Endodermal cell (in vitro differentiated cells): ENCODE measurements at regions not wholly inside any gene's neighbourhood (a gene's known extent, or its start where the extent isn't known, plus 50 kb on each side); places are given as distances from the start of the nearest gene placed in this dataset.

Experiments
- DNase-seq: peaks from one replicate; pipeline ENCODE4 v3.0.0-alpha.2; 2017
- H3K27ac ChIP-seq: 2 replicates; pipeline ENCODE4 v1.5.1; 2013; ENCODE audit warnings: mild to moderate bottlenecking, low read depth, low read length, moderate library complexity
- H3K27me3 ChIP-seq: 2 replicates; pipeline ENCODE4 v1.6.1; 2013; ENCODE audit warnings: mild to moderate bottlenecking, low read length, moderate library complexity; ENCODE audit not compliant: insufficient read depth, control insufficient read depth, poor library complexity, severe bottlenecking
- H3K36me3 ChIP-seq: 2 replicates; pipeline ENCODE4 v1.7.0; 2013; ENCODE audit warnings: mild to moderate bottlenecking, low read length, moderate library complexity; ENCODE audit not compliant: control insufficient read depth, insufficient read depth
- H3K4me1 ChIP-seq: one replicate; pipeline ENCODE4 v1.7.0; 2013; ENCODE audit warnings: low read length; ENCODE audit not compliant: control insufficient read depth, insufficient read depth
- H3K4me3 ChIP-seq: 2 replicates; pipeline ENCODE4 v1.5.1; 2013; ENCODE audit warnings: mild to moderate bottlenecking, low read length, moderate library complexity
- H3K9ac ChIP-seq: 2 replicates; pipeline ENCODE4 v1.6.1; 2013; ENCODE audit warnings: mild to moderate bottlenecking, low read length, moderate library complexity; ENCODE audit not compliant: poor library complexity, severe bottlenecking; ENCODE audit errors: extremely low read depth
- H3K9me3 ChIP-seq: 2 replicates; pipeline ENCODE4 v1.6.1; 2013; ENCODE audit warnings: mild to moderate bottlenecking, low read length, moderate library complexity; ENCODE audit not compliant: control insufficient read depth
- H3K27ac Mint-ChIP-seq: 2 replicates; pipeline ENCODE4 v1.8.0; 2020; ENCODE audit warnings: mixed read lengths
- H3K27me3 Mint-ChIP-seq: 2 replicates; pipeline ENCODE4 v1.8.0; 2021; ENCODE audit warnings: mild to moderate bottlenecking, mixed read lengths; ENCODE audit not compliant: insufficient read depth
- H3K36me3 Mint-ChIP-seq: 2 replicates; pipeline ENCODE4 v1.8.0; 2020; ENCODE audit warnings: low read depth, mixed read lengths
- H3K4me1 Mint-ChIP-seq: 2 replicates; pipeline ENCODE4 v1.8.0; 2020; ENCODE audit warnings: mixed read lengths
- H3K4me3 Mint-ChIP-seq: 2 replicates; pipeline ENCODE4 v1.8.0; 2020; ENCODE audit warnings: mild to moderate bottlenecking, moderate library complexity, mixed read lengths
- H3K9me3 Mint-ChIP-seq: 2 replicates; pipeline ENCODE4 v1.8.0; 2020; ENCODE audit warnings: mild to moderate bottlenecking, mixed read lengths
- CTCF ChIP-seq: fragments of 200-600 bp; sonication (generic); conservative IDR thresholded peaks from 2 replicates; pipeline ENCODE4 v1.5.0; 2021; ENCODE audit warnings: antibody characterized with exemption, mild to moderate bottlenecking
- WGBS, 2 experiments: methylation state at CpG; one replicate each; pipeline versions ENCODE4 v1.1.5 to v1.1.7; 2013; ENCODE audit warnings: missing lambda C conversion rate in 2 of 2, mixed read lengths in 1 of 2; ENCODE audit not compliant: insufficient coverage in 1 of 2, insufficient read length in 1 of 2; 5-methylcytosine and 5-hydroxymethylcytosine counted together

- no peaks in the 10 kb centered on the region for H3K27me3 ChIP-seq
Observed at GRCh38 chr2:142339261-142339660, 208.4 kb upstream of the LRP1B start.

GRCh38 chr2:142332196-142332595 lies 201.4 kb upstream of the LRP1B start:
- Histone ChIP-seq H3K9ac (no peak overlapping the region), H3K27me3 (no peaks in the 10 kb centered on the region), H3K9me3 (no peaks in the 10 kb centered on the region), H3K36me3 (no peaks in the 10 kb centered on the region), H3K4me3 (no peak overlapping the region), H3K27ac (no peak overlapping the region), H3K4me1 (no peaks in the 10 kb centered on the region)
- H3K36me3 Mint-ChIP-seq, result no peaks in the 10 kb centered on the region
- H3K9me3 Mint-ChIP-seq, result no peaks in the 10 kb centered on the region
- 60 to 74% methylated on average over 1 to 2 of the region's 2 CpGs for WGBS, 2 experiments
- no peak overlapping the region for H3K27ac Mint-ChIP-seq
- H3K27me3 Mint-ChIP-seq, result no peaks in the 10 kb centered on the region
- H3K4me3 Mint-ChIP-seq, result no peak overlapping the region
- no peak for TF ChIP-seq CTCF
- no peak for DNase-seq
- H3K4me1 Mint-ChIP-seq, result no peaks in the 10 kb centered on the region

More at GRCh38 chr2:142339261-142339660, 208.4 kb upstream of the LRP1B start:
- peaks cover 3% of the 10 kb centered on the region for H3K9me3 Mint-ChIP-seq
- Histone ChIP-seq H3K36me3 (no peaks in the 10 kb centered on the region), H3K4me3 (no peak overlapping the region), H3K27ac (no peak overlapping the region), H3K4me1 (no peaks in the 10 kb centered on the region), H3K9ac (no peak overlapping the region), H3K9me3 (no peaks in the 10 kb centered on the region)
- H3K36me3 Mint-ChIP-seq, result no peaks in the 10 kb centered on the region
- no peak overlapping the region for H3K4me3 Mint-ChIP-seq
- TF ChIP-seq CTCF, result no peak
- DNase-seq, result no peak
- no peak overlapping the region for H3K27ac Mint-ChIP-seq
- H3K27me3 Mint-ChIP-seq, result no peaks in the 10 kb centered on the region
- peaks cover 5% of the 10 kb centered on the region for H3K4me1 Mint-ChIP-seq

GRCh38 chr2:142330458-142330857 lies 199.6 kb upstream of the LRP1B start:
- H3K27me3 Mint-ChIP-seq, result no peaks in the 10 kb centered on the region
- H3K9me3 Mint-ChIP-seq, result no peaks in the 10 kb centered on the region
- no peaks in the 10 kb centered on the region for H3K36me3 ChIP-seq
- H3K36me3 Mint-ChIP-seq, result no peaks in the 10 kb centered on the region
- no peak overlapping the region for H3K9ac ChIP-seq
- no peaks in the 10 kb centered on the region for H3K9me3 ChIP-seq
- H3K4me3 Mint-ChIP-seq, result no peak overlapping the region
- WGBS, 2 experiments, result 90% methylated on average over 1 of the region's 1 CpG; no CpG with 5 or more reads in 1 of the 2 experiments
- DNase-seq, result no peak
- H3K27ac ChIP-seq, result no peak overlapping the region
- no peak overlapping the region for H3K27ac Mint-ChIP-seq
- no peak overlapping the region for H3K4me3 ChIP-seq
- no peaks in the 10 kb centered on the region for H3K4me1 Mint-ChIP-seq
- H3K4me1 ChIP-seq, result no peaks in the 10 kb centered on the region
- H3K27me3 ChIP-seq, result no peaks in the 10 kb centered on the region
- no peak for TF ChIP-seq CTCF
